NCI-H345 treated with DMSO at 0.1 percent for 48 hours (cell line): ENCODE measurements at regions not wholly inside any gene's neighbourhood (a gene's known extent, or its start where the extent isn't known, plus 50 kb on each side); places are given as distances from the start of the nearest gene placed in this dataset.

Experiments
- DNase-seq: peaks from one replicate; lab custom pipeline; 2025; ENCODE audit not compliant: unreplicated experiment; lab: John Stamatoyannopoulos, UW

GRCh38 chr17:22410136-22410535 lies 717.8 kb downstream of the KCNJ18 start:
- DNase-seq, result no peak

DNA sequence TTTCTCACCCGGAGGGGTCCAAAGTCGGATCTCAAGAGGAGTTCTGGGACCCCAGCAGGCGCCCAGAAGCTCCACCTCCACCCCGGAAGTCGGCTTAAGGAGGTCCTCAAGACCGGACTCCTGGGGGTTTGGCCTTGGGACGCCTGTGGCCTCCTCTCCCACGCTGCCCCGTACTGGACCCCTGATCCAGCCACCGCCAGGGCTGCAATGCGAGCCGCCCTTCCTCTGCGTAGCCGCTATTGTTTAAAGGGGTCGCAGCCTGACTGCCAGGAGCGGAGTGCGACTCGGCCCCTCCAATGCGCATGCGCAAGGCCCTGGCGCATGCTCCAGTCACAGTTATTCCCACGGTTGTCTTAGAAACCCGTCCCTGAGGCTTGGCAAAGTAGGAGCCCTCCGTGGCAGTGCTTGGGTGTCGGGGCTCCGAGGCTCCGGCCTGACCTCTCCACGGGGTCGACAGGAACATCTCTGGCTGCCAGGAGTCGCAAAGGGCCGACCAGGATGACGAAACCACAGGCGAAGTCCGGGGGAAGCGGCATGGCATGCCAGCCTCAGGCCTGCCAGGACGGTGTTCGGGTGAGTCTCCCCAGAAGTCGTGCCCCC lies 719.0 kb downstream of the KCNJ18 start:
- no peak for DNase-seq

DNA sequence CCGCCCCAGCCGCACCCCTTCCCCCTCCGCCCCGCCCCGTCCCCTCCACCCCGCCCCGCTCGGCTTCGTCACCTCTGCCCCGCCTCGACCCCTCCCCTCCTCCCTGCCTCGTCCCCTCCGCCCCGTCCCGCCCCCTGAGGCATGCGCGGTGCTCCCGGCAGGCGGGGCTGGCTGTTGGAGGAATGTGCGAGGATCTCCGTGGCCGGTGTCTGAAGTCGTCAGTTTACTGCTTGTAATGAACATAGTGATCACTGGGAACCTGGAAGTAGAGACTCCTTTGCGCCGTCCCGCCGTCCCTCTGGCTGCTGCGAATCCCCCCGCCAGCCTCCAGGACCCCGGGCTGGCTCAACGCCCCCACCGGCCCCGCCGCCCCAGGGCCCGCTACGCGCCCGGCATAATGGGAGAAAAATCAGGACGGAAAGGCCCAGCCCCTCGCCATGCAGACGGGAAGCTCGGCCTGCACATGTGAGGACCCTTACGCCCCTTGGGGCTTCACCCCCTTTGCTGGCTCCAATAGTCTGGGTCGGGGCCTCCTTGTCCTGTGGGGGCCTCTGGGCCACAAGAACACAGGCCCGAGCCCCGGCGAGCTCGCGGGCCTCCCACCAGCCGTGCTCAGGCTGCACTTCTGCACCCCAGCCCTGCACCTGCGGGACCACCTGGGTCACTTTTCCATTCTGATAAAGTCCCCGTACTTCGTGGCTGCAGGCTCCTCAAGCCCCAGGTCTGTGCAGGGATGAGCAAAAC lies 743.1 kb downstream of the KCNJ18 start:
- DNase-seq, result no peak

DNA sequence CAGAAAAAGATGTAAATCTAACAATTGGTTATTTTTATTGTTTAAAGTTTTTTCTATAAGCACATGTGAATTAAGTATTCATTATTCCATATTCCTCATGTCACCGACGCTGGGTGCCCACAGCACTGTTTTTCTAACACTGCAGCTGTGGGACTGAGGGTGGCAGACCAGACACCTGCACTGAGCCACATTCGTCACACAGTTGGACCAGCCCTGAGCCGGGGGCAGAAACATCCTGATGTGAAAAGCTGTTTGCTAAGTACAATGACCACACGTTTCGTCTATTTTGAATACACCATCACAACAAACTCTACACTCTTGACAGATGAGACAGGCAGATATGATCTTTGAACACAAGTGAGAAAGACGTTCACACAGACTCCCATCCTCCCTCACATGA lies 749.5 kb downstream of the KCNJ18 start:
- no peak for DNase-seq

DNA sequence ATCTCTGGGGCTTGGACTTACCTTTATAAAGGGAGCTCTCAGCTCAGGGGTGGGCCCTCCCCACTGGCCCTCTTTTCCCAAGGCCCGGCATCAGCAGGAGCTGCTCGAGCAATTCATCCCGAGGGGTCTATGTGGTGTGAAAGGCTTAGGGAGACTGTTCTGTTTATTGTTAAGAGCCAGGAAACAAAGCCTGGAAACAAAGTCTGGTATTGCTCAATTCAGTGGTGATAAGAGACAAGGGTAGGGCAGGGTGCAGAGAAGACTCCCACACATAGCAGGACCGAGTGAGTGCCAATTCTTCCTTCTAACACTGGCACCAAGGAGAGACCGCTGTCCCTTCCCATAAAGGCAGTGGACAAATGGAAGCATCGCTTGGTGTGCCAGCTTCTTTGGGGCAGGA lies 750.7 kb downstream of the KCNJ18 start:
- no peak for DNase-seq

- DNase-seq, result no peak
Observed at GRCh38 chr17:22453181-22453580, 760.9 kb downstream of the KCNJ18 start.

GRCh38 chr17:22454070-22454999 lies 762.0 kb downstream of the KCNJ18 start:
- DNase-seq, result no peak

GRCh38 chr17:22459331-22459952 lies 767.1 kb downstream of the KCNJ18 start:
- no peak for DNase-seq

DNA sequence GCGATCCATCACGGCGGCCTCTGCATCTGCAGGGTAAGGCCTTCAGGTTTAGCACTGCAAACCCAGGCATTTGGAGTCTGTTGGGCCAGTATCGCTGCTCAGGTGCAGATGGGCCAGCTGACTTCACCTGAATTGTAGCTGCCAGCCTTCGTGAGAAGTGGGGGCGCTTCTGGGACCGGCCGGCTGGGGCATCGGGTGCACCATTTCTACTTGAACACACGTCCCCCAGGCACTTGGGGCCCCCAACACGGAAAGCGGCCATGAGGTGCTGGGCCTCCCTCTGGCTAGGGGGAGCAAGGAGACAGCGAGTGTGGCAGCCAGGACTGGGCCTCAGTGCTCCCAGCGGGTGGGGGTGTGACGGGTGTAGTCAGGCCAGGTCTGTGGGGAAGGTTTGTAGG lies 767.6 kb downstream of the KCNJ18 start:
- DNase-seq, result no peak

DNA sequence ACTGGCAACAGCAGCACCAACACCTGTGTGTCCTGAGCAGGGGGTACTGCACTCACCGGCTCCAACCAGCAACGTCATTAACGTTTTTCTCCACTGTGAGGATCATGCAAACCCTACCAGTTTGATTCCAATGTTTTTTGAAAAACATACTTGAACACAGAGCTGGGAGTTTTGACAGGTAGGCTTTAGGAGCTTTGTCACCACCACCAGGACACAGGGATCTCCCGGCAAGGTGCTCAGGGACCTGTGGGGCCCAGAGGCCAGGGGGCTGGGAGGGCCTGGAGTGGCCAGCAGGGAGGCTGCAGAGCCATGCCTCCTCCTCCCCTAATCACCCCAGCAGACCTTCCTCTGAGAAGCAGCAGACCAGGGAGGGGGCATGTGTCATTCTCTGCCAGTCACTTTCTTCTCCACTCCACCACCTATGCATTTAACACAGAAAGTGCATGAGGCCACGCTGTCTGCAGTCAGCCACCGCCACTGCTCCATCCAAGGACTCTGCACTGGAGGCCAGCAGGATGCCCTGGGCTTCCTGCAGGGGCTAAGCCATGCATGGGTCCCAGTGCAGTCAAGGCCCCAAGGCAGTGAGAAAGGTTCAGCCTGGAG lies 768.2 kb downstream of the KCNJ18 start:
- no peak for DNase-seq

- no peak for DNase-seq
Observed at GRCh38 chr17:22461460-22462145, 769.3 kb downstream of the KCNJ18 start.

DNA sequence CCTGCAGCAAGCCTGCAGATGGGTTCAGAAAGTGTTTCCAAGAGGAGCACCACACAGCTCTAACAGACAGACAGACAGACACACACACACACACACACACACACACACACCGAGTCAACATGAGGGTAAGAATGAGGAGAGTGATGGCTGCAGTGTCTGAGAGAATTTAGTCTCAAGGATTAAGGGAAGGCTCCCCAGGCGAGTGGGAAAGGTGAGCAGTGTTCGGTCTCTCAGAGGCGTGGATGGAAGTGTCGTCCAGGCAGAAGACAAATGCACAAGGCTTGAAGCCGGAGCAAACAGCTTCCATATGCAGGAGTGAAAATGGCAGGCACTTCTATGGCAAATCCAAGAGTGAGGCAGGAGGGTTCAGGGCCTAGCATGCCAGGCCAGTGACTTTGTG lies 770.1 kb downstream of the KCNJ18 start:
- no peak for DNase-seq

DNA sequence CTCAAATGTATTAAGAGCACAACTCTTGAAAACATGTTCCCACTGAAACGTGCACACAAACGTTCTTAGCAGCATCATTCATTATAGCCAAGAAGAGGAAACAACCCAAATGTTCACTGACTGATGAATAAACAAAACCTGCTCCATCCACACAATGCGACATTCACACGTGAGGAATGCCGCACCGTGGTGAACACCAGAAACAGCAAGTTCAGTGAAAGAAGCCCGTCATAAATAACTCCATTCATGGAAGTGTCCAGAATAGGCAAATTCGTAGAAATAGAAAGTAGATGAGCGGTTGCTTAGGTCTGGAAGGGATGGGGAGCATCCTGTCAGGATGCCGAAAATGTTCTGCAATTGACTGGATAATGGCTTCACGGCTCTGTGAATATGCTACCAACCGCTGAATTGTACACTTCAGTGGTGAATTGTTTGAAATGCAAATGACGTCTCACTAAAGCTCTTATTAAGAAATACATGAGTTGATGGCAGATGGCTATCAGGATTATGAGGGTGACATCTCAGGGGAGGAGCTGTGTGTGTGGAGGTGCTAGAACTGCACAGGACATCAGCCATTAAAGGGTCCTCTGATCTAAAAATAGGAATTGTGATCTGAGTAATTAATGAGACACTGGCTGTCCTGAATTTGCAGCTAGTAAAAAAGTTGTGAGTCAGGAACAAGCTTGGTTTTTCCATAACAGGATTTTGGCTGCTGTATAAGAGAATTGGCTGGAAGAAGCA lies 771.0 kb downstream of the KCNJ18 start:
- no peak for DNase-seq

DNA sequence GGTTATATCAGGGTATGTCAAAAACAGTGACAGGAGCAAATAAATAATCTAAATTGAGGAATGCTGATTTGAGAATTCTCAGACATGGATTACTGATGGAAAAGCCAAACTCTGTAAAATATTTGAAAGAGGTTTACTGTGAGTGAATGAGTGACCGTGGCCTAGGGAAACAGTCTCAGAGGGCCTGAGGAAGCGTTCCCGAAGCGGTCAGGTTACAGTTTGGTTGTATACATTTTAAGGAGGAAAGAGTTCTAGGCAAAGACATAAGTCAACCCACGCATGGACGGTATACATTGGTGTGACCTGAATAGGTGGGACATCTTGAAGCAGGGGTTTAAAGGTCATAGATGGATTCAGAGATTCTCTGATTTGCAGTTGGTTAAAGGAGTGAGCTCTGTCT lies 771.7 kb downstream of the KCNJ18 start:
- no peak for DNase-seq

DNA sequence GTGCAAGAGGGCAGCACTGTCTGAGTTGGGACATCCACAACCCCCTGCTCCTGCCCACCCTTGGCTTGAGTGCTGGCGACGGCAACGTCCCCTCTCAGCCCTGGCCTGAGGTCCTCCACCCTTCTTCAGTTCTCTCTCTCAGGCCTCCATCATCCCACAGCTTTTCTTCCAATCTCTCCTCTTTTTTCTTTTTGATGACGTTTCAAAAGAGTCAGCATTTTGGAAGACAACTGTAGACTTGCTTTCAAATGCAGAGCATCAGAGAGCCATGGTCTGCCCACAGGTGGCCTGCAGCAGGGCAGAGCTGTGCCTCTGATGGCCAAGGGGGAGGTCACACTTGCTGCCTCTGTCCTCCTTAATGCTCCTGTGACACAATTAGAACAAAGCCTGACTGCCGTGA lies 775.4 kb downstream of the KCNJ18 start:
- no peak for DNase-seq

- DNase-seq, result no peak
Observed at GRCh38 chr17:22469101-22469880, 777.0 kb downstream of the KCNJ18 start.

- DNase-seq, result no peak
Observed at GRCh38 chr17:22469941-22470340, 777.6 kb downstream of the KCNJ18 start.

- no peak for DNase-seq
Observed at GRCh38 chr17:22470411-22471175, 778.3 kb downstream of the KCNJ18 start.
